Prostate gland (tissue), 2 donors: ENCODE measurements at regions not wholly inside any gene's neighbourhood (a gene's known extent, or its start where the extent isn't known, plus 50 kb on each side); places are given as distances from the start of the nearest gene placed in this dataset.

Source experiments
- DNase-seq: peaks from one replicate; pipeline ENCODE4 v3.0.0-alpha.2; 2019; ENCODE audit warnings: low spot score
- H3K27ac ChIP-seq, 2 donors: fragments of 200-600 bp; sonication (generic); 2 replicates each; pipeline ENCODE4 v1.5.1; 2017 to 2019
- H3K27me3 ChIP-seq: fragments of 200-600 bp; sonication (generic); replicated peaks from 2 replicates; pipeline ENCODE4 v1.5.1; 2019; ENCODE audit not compliant: insufficient read depth
- H3K36me3 ChIP-seq, 2 donors: fragments of 200-600 bp; sonication (generic); 1 replicate in 1 of 2; 2 replicates in 1 of 2; pipeline versions ENCODE4 v1.5.1 to v1.8.1; 2017 to 2019
- H3K4me1 ChIP-seq: fragments of 200-600 bp; sonication (generic); replicated peaks from 2 replicates; pipeline ENCODE4 v1.5.1; 2019
- H3K4me3 ChIP-seq, 2 donors: fragments of 200-600 bp; sonication (generic); 2 replicates each; pipeline ENCODE4 v1.5.1; 2017 to 2019
- H3K9me3 ChIP-seq: fragments of 200-600 bp; sonication (generic); 2 replicates; pipeline ENCODE4 v1.5.1; 2017
- POLR2A ChIP-seq: fragments of 450-650 bp; IDR thresholded peaks from one replicate; pipeline ENCODE4 v1.6.1; 2016; ENCODE audit warnings: antibody characterized with exemption, mild to moderate bottlenecking
- POLR2AphosphoS5 ChIP-seq: sonication (generic); formaldehyde crosslinking; IDR thresholded peaks from one replicate; pipeline ENCODE4 v1.6.1; 2017; ENCODE audit warnings: antibody characterized with exemption
- WGBS: methylation state at CpG from one replicate; pipeline ENCODE4 v1.1.5; 2018; 5-methylcytosine and 5-hydroxymethylcytosine counted together
- intact Hi-C: fragments of 100-400 bp; cut with DNase I; formaldehyde crosslinking; loops from one replicate; pipeline ENCODE4 v1.14.2; 2022
- TF ChIP-seq, protein P1 (sequence below), 4 experiments: fragments of 200-600 bp in 2 of 4; fragments of 450-650 bp in 2 of 4; sonication (generic) in 2 of 4; IDR thresholded peaks; 1 replicate in 3 of 4; 2 replicates in 1 of 4; pipeline ENCODE4 v1.5.1; 2016 to 2019; ENCODE audit warnings: antibody characterized with exemption in 4 of 4, mild to moderate bottlenecking in 2 of 4, moderate library complexity in 2 of 4

DNA sequence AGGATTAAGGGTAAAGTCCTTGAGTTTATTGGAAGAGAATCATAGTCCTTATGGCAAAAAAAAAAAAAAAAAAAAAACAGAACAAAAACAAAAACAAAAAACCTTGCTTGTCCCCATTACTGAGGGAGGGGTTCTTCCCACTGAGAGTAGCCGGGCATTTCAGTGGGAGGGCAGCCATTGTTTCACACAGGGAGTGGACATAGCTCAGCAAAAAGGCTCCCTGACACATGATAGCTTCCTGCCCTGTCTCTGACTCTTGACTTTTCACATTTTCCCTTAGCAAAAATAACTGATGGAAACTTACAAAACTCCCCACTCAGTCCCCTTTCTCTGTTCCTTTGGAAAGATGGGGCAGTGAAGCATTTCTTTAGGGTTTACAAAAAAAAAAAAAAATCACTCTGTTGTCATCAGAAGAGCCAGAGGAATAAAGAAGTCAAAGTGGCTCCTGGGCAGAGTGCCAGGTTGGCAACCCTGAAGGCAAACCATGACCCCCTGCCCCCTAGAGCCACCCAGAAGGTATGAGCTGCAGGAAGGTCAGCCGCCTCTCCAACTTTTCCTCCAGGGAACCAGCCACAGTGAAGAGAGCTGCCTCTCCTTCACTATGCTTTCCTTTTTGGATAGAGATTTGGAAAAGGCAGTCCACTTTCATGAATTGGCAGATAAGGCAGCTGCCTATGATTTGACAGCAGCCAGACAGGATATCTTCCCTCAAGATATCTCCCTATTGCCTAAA is 170.6 kb downstream of the KDR start:
- no peaks in the 10 kb centered on the region for H3K36me3 ChIP-seq
- no peaks in the 10 kb centered on the region for H3K4me1 ChIP-seq
- DNase-seq: no peak
- H3K9me3 ChIP-seq: no peaks in the 10 kb centered on the region
- TF ChIP-seq, protein P1, sequence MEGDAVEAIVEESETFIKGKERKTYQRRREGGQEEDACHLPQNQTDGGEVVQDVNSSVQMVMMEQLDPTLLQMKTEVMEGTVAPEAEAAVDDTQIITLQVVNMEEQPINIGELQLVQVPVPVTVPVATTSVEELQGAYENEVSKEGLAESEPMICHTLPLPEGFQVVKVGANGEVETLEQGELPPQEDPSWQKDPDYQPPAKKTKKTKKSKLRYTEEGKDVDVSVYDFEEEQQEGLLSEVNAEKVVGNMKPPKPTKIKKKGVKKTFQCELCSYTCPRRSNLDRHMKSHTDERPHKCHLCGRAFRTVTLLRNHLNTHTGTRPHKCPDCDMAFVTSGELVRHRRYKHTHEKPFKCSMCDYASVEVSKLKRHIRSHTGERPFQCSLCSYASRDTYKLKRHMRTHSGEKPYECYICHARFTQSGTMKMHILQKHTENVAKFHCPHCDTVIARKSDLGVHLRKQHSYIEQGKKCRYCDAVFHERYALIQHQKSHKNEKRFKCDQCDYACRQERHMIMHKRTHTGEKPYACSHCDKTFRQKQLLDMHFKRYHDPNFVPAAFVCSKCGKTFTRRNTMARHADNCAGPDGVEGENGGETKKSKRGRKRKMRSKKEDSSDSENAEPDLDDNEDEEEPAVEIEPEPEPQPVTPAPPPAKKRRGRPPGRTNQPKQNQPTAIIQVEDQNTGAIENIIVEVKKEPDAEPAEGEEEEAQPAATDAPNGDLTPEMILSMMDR (IDR thresholded peaks at IDR 0.05): no peak
- no peak for TF ChIP-seq POLR2AphosphoS5
- TF ChIP-seq POLR2A: no peak
- intact Hi-C loops: loop anchor here (10.0 kb wide), 2 partner anchors 100 to 290 kb away; no protein-coding TSS in a partner anchor
- H3K27ac ChIP-seq: no peak overlapping the region
- no peaks in the 10 kb centered on the region for H3K27me3 ChIP-seq
- 76% methylated on average over 2 of the region's 2 CpGs for WGBS
- H3K4me3 ChIP-seq: no peak overlapping the region

DNA sequence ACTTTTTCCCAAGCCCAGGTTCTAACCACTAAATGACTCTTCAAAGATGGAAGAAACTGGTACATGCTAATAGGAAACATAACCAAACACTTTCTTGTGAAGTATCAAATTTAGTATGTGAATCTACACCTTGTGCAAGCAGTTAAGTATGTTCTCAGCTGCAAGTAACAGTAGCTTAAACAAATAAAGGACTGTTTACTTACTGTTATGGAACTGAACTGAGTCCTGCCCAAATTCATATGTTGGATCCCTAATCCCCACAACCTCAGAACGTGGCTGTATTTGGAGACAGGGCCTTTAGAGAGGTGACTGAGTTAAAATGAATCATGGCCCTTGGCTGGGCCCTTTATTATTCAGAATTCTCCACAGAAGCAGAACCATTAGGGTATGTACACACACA is 178.7 kb downstream of the KDR start:
- intact Hi-C loops: no loop called here
- TF ChIP-seq POLR2AphosphoS5: no peak
- TF ChIP-seq, protein P1 (IDR thresholded peaks at IDR 0.05): no peak
- no peak for TF ChIP-seq POLR2A
- 33% methylated on average over 1 of the region's 1 CpG for WGBS

DNA sequence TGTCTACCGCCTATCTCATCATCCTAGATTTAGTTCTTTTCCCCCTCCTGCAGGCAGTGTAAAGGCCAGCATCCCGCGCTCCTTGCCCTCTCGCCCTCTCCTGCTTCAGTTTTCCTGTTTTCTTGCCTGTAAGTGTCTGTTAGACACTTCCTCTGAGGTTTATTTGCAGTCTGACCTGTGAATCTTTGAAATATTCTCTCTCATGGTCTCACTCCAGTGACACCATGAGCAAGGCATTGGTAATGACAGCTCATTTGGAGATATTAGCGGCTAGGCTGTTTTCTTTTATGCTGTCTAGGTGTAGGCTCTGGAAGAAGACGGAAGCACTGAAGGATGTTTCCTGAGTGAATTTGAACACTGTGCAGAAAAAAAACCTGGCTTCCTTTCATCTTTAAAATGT is 179.6 kb downstream of the KDR start:
- Histone ChIP-seq H3K4me3 (no peak overlapping the region), H3K27ac (no peak overlapping the region), H3K27me3 (no peaks in the 10 kb centered on the region), H3K4me1 (no peaks in the 10 kb centered on the region), H3K9me3 (no peaks in the 10 kb centered on the region), H3K36me3 (no peaks in the 10 kb centered on the region)
- intact Hi-C loops: no loop called here
- WGBS: 71% methylated on average over 6 of the region's 6 CpGs
- no peak for TF ChIP-seq POLR2AphosphoS5
- TF ChIP-seq, protein P1 (IDR thresholded peaks at IDR 0.05): no peak
- no peak for TF ChIP-seq POLR2A
- DNase-seq: no peak

More for the DNA sequence above, 178.7 kb downstream of the KDR start:
- Histone ChIP-seq H3K4me1 (no peaks in the 10 kb centered on the region), H3K27ac (no peak overlapping the region), H3K36me3 (no peaks in the 10 kb centered on the region), H3K27me3 (no peaks in the 10 kb centered on the region), H3K9me3 (no peaks in the 10 kb centered on the region), H3K4me3 (no peak overlapping the region)
- DNase-seq: no peak

DNA sequence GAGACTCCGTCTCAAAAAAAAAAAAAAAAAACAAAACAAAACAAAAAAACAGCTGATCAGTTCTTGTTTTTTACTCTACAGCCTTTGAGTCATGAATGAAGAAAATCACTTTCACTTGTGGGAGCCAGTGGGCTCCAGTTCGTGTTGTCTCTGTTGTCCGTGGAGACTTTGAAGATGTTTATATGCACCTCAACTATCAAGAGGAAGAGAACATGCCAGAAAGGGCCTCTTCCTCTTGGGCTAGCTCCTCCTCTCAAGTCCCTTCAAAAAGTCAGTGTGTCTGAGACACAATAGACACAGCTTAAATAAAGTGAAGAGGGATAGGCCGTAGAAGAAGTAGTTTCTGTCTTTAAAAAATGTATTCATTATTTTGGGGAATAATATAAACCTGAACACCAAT is 182.7 kb downstream of the KDR start:
- H3K27me3 ChIP-seq: no peaks in the 10 kb centered on the region
- no peaks in the 10 kb centered on the region for H3K4me1 ChIP-seq
- WGBS: 71% methylated on average over 4 of the region's 4 CpGs
- TF ChIP-seq, protein P1 (IDR thresholded peaks at IDR 0.05): no peak
- TF ChIP-seq POLR2AphosphoS5 (no peak), POLR2A (no peak)
- H3K9me3 ChIP-seq: no peaks in the 10 kb centered on the region
- intact Hi-C loops: no loop called here
- no peaks in the 10 kb centered on the region for H3K36me3 ChIP-seq
- H3K27ac ChIP-seq: no peak overlapping the region
- no peak overlapping the region for H3K4me3 ChIP-seq
- no peak for DNase-seq

DNA sequence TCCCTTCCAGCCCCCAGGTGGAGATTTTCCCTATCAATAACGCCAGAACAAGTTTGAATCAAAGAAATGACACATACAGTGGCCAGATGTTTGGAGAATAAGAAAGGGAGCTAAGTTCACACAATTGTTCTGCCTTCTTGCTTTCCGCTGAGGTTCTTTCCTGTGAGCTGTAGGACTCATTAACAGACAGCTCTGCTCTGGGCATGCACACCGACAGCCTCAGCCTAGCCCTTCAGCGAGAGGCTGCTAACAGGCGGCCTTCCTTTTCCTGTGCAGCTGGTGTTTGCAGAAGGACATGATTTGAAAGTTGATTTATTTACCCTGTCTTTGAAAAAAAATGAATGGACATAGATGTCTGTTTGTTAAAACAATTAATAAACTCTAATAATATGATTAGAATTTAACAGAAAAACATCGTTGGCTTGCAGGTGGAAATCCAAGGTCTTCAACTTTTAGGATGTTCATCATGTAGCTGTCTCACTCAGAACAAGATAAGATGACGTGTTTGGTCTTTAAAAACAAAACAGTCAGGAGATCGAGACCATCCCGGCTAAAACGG is 183.3 kb downstream of the KDR start:
- H3K27me3 ChIP-seq: no peaks in the 10 kb centered on the region
- intact Hi-C loops: no loop called here
- H3K36me3 ChIP-seq: no peaks in the 10 kb centered on the region
- no peaks in the 10 kb centered on the region for H3K4me1 ChIP-seq
- TF ChIP-seq POLR2AphosphoS5: no peak
- no peak for TF ChIP-seq POLR2A
- TF ChIP-seq, protein P1 (IDR thresholded peaks at IDR 0.05): no peak
- H3K9me3 ChIP-seq: no peaks in the 10 kb centered on the region
- DNase-seq: no peak
- 64% methylated on average over 10 of the region's 10 CpGs for WGBS
- no peak overlapping the region for H3K4me3 ChIP-seq
- no peak overlapping the region for H3K27ac ChIP-seq
